ENCODE measurements at regions not wholly inside any gene's neighbourhood (a gene's known extent, or its start where the extent isn't known, plus 50 kb on each side); places are given as distances from the start of the nearest gene placed in this dataset.

DNA sequence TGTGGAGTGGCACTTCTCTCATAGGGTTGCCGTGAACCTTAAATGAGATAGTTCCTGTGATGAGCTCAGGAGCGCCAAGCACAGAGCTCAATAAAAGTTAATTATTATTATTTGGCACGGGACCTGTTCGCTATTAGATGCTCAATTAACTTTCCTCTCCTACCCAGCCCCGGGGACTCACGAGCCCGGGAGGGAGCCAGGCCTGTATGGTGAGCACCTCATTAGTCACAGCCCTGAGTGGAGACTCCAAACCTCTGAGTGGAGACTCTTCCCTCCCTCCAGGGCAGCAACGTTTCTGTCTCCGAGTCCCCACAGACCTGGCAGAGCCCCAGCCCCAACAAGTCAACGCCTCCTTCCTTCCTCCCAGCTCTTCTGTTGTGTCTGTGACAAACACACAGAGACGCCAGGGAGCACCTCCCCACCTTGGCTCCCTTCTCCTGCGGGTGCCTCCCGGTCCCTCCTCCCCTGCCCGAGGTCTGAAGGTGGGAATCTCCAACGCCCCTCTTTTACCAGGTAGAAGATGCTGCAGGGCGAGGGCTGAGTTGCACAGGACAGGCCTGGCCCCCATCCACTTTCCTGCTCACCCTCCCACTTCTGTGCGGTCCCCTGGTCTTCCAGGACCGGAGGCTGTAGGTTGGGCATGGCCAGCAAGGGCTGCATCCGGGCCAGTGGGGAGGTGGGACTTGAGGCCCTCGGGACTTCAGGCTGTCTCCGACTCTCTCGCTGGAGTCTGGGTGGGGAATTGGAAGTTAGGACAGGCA, 52.7 kb upstream of the ODC1 start:
- TF ChIP-seq, protein P1, sequence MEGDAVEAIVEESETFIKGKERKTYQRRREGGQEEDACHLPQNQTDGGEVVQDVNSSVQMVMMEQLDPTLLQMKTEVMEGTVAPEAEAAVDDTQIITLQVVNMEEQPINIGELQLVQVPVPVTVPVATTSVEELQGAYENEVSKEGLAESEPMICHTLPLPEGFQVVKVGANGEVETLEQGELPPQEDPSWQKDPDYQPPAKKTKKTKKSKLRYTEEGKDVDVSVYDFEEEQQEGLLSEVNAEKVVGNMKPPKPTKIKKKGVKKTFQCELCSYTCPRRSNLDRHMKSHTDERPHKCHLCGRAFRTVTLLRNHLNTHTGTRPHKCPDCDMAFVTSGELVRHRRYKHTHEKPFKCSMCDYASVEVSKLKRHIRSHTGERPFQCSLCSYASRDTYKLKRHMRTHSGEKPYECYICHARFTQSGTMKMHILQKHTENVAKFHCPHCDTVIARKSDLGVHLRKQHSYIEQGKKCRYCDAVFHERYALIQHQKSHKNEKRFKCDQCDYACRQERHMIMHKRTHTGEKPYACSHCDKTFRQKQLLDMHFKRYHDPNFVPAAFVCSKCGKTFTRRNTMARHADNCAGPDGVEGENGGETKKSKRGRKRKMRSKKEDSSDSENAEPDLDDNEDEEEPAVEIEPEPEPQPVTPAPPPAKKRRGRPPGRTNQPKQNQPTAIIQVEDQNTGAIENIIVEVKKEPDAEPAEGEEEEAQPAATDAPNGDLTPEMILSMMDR (IDR thresholded peaks at IDR 0.05; ENCODE audit: insufficient read depth, low read length) = no peak
- TF ChIP-seq, protein P2, sequence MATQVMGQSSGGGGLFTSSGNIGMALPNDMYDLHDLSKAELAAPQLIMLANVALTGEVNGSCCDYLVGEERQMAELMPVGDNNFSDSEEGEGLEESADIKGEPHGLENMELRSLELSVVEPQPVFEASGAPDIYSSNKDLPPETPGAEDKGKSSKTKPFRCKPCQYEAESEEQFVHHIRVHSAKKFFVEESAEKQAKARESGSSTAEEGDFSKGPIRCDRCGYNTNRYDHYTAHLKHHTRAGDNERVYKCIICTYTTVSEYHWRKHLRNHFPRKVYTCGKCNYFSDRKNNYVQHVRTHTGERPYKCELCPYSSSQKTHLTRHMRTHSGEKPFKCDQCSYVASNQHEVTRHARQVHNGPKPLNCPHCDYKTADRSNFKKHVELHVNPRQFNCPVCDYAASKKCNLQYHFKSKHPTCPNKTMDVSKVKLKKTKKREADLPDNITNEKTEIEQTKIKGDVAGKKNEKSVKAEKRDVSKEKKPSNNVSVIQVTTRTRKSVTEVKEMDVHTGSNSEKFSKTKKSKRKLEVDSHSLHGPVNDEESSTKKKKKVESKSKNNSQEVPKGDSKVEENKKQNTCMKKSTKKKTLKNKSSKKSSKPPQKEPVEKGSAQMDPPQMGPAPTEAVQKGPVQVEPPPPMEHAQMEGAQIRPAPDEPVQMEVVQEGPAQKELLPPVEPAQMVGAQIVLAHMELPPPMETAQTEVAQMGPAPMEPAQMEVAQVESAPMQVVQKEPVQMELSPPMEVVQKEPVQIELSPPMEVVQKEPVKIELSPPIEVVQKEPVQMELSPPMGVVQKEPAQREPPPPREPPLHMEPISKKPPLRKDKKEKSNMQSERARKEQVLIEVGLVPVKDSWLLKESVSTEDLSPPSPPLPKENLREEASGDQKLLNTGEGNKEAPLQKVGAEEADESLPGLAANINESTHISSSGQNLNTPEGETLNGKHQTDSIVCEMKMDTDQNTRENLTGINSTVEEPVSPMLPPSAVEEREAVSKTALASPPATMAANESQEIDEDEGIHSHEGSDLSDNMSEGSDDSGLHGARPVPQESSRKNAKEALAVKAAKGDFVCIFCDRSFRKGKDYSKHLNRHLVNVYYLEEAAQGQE (IDR thresholded peaks at IDR 0.05; ENCODE audit: insufficient replicate concordance, low read depth) = no peak

Data from HL-60 (cell line).